HuH-7 (cell line): ENCODE measurements at regions not wholly inside any gene's neighbourhood (a gene's known extent, or its start where the extent isn't known, plus 50 kb on each side); places are given as distances from the start of the nearest gene placed in this dataset.
"Not testable (repeated sequence)": the region's sequence is repeated elsewhere in the genome, so short reads cannot be mapped to it uniquely, and the experiment has no call there.

Source experiments
- DNase-seq: peaks from one replicate; pipeline ENCODE4 v3.0.0; 2011; ENCODE audit warnings: low spot score

DNA sequence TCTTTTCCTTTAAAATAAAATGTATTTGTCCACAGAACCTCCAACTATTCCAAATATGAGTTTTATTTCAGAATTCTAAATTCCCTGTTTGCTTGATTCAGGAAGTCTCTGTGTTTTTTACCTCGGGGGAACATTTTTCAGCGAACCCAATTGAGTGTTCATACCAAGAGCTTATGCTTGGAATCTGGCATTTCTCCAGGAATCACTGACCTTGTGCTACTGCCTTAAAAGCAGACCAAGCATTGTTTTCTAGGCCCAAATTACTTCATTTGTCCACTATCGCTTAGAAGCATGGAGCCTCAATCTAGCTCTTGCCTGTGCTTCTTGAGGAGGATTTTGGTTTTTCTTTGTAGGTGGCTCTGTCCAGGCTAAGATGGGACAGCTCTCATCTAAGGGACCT lies 59.4 kb downstream of the EBLN1 start:
- DNase-seq: no peak

DNA sequence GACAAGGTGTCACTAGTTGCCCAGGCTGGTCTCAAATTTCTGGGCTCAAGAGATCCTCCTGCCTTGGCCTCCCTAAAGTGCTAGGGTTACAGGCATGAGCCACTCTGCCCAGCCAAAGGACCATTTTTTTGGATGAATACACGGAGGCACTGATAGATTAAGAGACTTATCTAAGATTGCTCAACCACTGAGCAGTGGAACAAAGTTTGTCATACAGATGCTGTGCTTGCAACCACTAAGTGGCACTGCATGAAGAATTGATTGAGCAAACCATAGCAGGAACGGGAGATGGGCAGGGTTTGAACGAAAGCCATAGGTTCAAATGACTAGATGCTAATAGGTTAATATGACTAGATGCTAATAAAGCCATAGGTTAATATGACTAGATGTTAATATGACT lies 61.1 kb downstream of the EBLN1 start:
- DNase-seq: peak; percentile 32

DNA sequence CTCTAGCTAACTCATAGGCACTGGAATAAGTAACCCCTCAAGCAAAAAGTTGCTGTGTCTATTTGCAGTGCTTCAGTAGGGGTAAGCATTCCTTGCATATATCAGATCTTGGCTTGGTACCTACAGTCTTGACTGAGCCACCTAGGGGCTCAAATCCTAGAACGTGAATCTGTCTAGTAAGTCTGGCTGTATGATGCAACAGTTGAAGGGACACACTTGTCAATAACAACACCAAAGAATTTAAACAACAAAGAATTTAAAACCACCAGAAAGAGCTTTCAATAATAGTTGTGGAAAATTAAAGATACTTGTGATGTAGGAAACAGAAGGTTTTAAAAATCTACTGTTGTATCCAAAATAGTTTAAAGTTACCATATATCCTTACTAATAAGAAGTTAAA lies 65.4 kb downstream of the EBLN1 start:
- no peak for DNase-seq

DNA sequence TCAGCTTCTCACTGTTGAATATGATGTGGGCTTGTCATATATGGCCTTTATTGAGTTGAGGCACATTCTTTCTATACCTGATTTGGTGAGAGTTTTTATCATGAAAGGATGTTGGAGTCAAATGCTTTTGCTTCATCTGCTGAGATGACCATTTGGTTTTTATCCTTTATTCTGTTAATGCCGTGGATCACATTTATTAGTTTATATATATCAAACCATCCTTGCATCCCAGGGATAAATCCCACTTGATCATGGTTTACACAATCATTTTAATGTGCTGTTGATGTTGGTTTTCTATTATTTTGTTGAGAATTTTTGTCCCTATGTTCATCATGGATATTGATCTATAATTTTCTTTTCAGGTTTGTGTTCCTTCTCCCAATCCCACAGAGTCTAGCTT lies 67.0 kb downstream of the EBLN1 start:
- DNase-seq: no peak

- DNase-seq: no peak
Observed at GRCh38 chr10:22148961-22149360, 68.9 kb downstream of the EBLN1 start.

- DNase-seq: not testable (repeated sequence)
Observed at GRCh38 chr10:22145873-22146272, 71.9 kb downstream of the EBLN1 start.

DNA sequence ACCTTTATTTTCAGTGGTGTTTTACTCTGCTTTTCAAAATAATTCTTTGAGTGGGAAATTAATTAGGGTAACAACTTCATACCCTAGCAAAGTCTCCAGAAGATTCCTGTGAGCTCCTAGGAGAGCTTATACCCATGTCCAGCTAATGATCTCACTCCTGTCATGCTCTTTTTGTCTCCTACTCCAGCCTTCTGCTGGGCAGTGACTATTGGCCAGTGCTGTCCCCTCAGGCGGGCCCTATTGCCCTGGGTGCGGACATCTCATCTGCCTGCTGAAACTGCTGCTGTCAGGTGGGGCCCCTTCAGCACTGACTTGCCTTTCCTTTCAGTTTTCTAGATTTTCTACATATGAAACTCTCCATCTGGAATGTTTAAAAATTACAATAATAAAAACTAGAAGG lies 80.3 kb downstream of the EBLN1 start:
- no peak for DNase-seq

DNA sequence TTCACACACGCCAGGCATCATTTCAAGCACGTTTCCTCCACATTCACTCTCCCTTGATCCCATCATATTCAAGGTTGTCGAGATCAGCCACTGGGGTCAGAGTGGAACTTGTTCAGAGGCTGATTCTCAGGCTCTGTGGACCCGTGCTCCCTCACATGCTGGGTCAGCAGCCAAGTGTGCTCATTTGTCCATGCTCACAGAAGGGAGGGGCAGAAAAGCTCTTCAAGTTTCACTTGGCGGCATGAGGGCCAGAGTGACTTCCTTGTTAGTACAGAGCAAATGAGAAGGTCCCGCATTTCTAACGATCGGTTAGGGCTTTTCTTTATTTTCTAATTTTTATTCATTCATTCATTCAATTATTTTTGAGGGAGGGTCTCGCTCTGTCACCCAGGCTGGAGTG lies 82.2 kb downstream of the EBLN1 start:
- no peak for DNase-seq

GRCh38 chr10:22133749-22134624 lies 83.8 kb downstream of the EBLN1 start:
- DNase-seq: no peak

DNA sequence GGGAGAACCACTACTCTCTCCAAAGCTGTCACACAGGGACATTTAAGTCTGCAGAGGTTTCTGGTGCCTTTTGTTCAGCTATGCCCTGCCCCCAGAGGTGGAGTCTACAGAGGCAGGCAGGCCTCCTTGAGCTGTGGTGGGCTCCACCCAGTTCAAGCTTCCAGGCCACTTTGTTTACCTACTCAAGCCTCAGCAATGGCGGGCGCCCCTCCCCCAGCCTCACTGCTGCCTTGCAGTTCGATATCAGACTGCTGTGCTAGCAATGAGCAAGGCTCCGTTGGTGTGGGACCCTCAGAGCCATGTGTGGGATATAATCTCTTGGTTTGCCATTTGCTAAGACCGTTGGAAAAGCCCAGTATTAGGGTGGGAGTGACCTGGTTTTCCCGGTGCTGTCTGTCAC lies 87.0 kb downstream of the EBLN1 start:
- not testable (repeated sequence) for DNase-seq

- DNase-seq: not testable (repeated sequence)
Observed at GRCh38 chr10:22129612-22130011, 88.2 kb downstream of the EBLN1 start.

DNA sequence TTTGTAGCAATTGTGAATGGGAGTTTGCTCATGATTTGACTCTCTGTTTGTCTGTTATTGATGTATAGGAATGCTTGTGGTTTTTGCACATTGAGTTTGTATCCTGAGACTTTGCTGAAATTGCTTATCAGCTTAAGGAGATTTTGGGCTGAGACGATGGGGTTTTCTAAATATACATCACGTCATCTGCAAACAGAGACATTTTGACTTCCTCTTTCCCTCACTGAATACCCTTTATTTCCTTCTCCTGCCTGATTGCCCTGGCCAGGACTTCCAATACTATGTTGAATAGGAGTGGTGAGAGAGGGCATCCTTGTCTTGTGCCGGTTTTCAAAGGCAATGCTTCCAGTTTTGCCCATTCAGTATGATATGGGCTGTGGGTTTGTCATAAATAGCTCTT lies 96.6 kb downstream of the EBLN1 start:
- not testable (repeated sequence) for DNase-seq

- not testable (repeated sequence) for DNase-seq
Observed at GRCh38 chr10:22120072-22120471, 97.7 kb downstream of the EBLN1 start.

DNA sequence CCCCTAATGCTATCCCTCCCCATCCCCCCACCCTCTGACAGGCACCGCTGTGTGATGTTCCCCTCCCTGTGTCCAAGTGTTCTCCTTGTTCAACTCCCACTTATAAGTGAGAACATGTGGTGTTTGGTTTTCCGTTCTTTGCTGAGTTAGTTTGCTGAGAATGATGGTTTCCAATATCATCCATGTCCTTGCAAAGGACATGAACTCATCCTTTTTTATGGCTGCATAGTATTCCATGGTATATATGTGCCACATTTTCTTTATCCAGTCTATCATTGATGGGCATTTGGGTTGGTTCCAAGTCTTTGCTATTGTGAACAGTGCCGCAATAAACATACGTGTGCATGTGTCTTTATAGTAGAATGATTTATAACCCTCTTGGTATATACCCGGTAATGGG lies 98.2 kb downstream of the EBLN1 start:
- not testable (repeated sequence) for DNase-seq

- no peak for DNase-seq
Observed at GRCh38 chr10:22111705-22112104, 106.1 kb downstream of the EBLN1 start.

- no peak for DNase-seq
Observed at GRCh38 chr10:22111260-22111659, 106.6 kb downstream of the EBLN1 start.

DNA sequence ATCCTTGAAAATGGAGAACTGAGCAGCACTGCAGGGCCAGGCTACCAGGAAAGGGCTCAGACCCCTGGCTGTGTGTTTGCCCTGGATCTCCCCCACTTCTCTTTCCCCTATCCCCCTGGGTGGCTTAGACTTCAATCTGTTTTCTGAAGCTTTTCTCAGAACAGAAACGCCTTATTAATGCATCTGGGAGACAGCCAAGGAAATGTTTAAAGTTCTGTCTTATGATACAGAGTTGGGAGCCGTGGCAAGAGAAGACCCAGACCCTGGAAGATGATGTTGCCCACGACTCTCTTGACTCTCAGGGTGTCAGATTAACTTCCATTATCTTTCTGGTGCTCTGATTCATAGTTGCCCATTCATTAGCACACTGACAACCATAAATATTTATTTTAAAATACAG lies 107.1 kb downstream of the EBLN1 start:
- no peak for DNase-seq

DNA sequence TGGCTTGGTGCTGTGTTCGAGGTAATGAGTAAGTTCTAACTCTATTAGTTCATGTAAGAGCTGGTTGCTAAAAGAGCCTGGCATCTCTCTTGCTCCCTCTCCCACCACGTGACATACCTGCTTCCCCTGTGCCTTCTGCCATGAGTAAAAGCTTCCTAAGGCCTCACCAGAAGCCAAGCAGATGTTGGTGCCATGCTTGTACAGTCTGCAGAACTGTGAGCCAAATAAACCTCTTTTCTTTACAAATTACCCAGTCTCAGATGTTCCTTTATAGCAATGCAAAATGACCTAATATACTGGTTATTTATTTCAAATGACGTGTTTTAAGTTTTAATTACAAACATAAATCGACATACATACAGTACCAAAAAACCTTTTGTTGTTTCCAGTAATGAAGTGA lies 101.7 kb upstream of the DNAJC1 start:
- DNase-seq: no peak

- DNase-seq: peak; percentile 31
Observed at GRCh38 chr10:22103701-22104470, 100.4 kb upstream of the DNAJC1 start.

DNA sequence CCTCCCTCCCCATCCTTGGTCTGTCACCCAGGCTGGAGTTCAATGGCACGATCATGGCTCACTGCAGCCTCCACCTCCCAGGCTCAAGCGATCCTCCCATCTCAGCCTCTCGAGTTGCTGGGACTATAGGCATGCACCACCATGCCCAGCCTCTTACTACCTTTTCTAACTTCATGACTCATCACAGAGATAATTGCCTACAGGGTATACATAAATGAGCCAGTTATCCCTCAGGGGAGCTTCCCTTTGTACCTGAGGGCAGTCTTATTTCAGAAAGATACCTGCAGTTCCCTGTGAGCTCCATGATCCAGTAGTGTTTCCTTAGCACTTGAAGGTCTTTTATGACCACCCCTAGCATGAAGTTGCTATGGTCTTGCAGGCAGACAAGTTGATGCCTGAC lies 94.2 kb upstream of the DNAJC1 start:
- no peak for DNase-seq

GRCh38 chr10:22091260-22091659 lies 87.7 kb upstream of the DNAJC1 start:
- DNase-seq: not testable (repeated sequence)

DNA sequence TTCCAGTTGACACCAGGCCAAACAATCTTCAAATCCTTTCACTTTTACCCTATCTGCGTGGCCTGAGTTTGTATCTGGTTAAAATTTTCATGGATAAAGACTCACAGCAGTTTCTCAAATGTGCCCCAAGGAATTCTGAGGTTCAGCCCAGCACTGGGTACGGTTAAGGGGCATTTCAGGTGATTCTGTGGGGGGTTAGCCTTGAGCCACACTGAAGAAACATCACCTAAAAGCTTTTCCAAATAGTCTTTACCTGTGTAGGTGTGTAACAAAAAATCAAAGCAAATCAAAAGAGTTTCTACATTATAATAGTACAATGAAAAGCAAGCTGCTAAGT lies 83.8 kb upstream of the DNAJC1 start:
- DNase-seq: no peak

DNA sequence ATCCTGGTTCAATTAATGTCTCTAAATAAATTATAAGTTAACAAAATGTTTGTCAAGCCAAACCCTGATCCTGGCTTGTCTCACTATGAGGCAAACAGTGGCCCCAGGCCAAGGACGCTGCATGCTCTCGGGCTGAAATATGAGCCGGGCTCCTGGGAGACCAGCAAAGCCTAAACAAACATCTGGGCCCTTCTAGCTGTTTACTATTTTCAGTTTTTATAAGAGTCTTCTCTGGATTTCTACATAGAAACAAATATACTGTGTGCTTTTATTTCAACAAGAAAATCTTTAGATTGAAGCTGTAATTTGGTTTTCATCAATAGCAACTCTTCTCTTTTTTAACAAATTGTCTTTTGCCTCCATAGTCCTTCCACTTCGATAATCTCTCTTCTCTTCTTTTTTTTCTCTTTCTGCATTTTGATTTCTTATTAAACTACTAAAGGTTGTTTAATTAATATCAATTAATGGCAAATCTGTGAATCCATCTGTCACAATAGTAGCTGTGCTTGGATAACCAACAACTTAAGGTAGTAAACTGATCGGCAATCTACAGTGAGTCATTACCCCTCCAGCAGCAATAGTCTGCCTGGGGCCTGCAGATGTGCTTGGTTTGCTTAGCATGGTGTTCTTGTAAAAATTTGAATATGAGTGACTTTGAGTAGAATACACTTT lies 83.3 kb upstream of the DNAJC1 start:
- DNase-seq: peak; percentile 72
